ENCODE measurements at regions not wholly inside any gene's neighbourhood (a gene's known extent, or its start where the extent isn't known, plus 50 kb on each side); places are given as distances from the start of the nearest gene placed in this dataset.
"Not testable (repeated sequence)": the region's sequence is repeated elsewhere in the genome, so short reads cannot be mapped to it uniquely, and the experiment has no call there.

DNA sequence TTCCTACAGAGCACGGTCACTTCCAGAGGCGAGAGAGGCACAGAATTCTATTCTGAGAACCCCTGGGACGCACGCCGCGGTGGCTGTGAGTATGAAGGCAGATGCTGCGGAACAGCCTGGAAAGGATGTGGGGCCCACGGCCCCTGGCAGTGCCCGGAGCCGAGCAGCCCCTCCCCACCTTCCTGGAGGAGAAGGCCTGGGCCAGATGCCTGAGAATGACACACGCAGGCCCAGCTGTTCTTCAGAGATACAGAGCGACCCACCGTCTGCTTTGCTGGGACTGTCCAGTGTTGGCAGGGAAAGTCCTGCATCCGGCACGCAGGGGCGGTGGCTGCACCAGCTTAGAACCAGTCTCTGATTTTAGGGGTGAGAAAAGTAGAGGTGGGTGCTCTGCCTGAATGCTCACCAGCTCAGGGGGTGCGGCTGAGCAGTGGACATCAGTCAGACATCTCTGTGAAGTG is 116.7 kb upstream of the LPCAT1 start:
- no peak overlapping the region for H3K4me3 ChIP-seq (ENCODE audit: low read length)
- TF ChIP-seq ZNF274 (IDR thresholded peaks at IDR 0.05; ENCODE audit: low read depth, low read length): no peak

DNA sequence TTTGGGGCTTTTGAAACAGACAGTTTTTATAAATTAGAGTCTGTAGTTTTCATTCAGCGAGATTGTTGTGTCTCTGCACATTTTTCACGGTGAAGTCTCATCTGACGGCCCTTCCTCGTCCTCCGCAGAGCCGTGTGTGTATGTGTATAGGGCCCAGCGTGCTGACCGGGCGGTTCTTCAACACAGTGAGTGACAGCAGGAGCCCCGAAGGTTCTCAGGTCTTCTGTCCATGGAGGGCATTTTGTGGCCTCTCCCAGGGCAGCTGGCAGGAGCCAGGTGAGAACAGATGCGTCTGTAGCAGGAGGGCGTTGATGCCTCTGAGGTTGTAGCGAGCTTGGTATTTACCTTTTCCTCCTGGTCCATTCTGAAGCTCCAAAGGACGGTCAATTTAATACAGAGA is 116.0 kb upstream of the LPCAT1 start:
- no peak overlapping the region for H3K4me3 ChIP-seq (ENCODE audit: low read length)
- TF ChIP-seq ZNF274 (IDR thresholded peaks at IDR 0.05; ENCODE audit: low read depth, low read length): no peak

DNA sequence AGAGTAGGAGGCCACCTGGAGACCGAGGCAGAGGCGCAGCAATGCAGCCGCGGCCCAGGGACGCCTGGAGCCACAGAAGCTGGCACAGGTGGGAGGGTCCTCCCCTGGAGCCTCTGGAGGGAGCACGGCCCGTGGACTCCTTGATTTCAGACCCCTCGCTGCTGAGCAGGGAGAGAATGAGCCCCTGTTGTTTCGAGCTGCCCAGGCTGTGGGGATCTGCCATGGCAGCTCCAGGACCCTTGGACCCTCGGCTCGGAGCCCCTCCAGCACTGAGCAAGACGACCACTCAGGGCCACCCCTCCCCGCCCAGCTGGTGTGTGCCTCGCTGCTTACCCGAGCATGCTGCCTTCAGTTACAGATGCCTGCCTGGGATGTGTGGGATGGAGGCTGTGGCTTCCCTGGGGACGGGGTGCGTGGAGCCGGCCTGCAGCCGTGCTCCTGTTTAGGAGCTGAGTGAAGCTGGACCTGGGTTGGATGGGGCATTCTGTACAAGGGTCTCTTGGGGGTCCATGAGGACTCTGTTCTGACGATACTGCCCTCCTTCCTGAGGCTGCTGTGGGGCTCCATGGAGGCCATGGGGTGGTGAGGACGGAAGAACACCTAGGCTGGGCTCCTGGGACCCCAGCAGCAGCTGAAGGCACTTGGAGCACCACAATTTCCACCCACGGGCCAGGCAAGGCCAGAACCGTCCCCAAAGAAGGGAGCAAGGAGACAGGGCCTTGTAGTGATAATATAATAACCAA is 115.1 kb upstream of the LPCAT1 start:
- H3K4me3 ChIP-seq (ENCODE audit: low read length): no peak overlapping the region
- TF ChIP-seq ZNF274 (IDR thresholded peaks at IDR 0.05; ENCODE audit: low read depth, low read length): no peak

DNA sequence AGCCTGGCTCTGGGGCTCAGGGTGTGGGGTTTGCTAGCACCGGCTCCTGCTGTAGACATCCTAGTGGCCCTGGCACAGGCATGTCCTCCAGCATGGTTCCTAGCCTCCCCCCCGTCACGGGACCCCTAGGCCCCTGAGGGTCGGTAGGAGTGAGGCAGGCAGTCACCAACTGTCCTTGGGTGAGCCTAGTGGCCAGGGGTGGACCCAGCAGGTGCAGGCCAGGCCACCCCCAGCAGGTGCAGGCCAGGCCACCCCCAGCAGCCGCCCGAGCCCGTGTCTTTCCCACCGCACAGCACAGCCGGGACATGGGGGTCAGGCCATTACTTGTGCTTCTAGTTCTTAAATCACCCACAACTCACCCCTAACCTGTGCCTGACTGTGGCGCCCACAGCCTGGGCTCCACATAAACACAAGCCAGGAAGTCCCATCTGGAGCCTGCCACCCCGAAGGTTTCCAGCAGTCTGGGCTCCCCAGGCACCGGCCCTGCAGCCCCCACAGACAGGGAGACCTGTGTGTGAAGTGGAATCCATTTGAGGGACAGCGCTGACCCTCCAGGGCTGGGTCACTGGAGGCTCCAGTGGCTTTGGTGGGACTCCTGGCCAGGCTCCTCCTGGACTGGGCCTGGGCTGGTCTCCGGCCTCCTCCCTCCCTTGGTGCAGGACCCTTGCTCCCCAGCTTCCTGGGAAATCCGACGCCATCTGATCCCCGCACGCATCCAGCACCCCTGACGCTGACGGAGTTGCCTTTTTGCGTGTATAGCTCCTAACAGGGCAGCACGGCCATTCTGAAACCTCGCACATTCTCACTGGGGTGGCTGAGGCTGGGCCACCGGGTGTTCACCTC is 114.1 kb upstream of the LPCAT1 start:
- no peak overlapping the region for H3K4me3 ChIP-seq (ENCODE audit: low read length)
- TF ChIP-seq ZNF274 (IDR thresholded peaks at IDR 0.05; ENCODE audit: low read depth, low read length): no peak

DNA sequence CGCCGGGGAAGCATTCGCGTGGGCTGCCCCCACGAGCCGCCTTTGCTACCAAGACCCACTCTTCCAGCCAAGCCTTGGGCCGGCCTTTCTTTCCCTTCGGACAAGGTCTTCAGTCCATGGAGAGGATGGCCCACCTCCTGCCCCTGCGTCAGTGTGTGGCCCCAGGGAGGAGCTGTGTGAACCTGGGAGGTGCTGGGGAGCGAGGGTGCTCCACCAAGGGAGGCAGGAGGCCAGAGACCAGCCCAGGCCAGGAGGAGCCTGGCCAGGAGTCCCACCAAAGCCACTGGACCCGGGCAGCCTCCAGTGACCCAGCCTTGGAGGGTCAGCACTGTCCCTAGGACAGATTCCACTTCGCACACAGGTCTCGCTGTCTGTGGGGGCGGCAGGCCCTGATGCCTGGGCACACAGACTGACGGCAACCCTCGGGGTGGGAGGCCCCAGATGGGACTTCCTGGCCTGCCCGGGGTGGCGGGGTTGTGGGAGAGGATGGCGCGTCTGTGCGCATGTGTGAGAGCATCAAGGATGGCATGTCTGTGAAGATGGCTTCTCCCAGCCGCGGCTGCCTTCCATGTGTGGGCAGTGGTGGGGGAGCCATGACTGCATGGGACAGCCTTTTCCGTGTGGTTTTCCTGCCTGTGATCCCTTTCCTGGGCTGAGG is 113.3 kb upstream of the LPCAT1 start:
- H3K4me3 ChIP-seq (ENCODE audit: low read length): no peak overlapping the region
- TF ChIP-seq ZNF274 (IDR thresholded peaks at IDR 0.05; ENCODE audit: low read depth, low read length): no peak

DNA sequence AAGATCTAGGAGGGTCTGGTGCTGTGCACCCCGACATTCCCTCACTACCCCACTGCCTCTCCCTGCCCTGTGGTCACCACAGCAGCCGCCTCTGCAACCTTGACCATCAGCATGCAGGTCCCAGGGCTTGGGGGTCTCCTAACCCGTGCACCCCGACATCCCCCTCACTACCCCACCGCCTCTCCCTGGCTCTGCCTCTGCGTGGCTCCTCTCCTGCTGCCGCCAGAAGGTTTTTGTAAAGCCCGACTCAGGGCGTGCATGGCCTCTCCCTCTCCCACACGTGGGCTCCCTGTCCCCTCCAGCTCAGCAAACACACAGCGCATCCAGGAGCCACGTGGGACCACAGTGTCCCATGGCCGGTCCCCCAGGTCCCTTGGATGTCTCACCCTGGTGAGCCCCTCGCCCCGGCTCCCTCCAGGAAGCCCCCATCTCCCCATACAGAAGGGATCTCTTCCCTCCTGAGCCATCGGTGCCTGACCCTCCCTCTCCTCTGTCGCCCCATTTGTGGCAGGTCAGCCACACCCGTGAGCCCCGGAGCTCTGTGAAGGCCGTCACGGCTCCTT is 112.5 kb upstream of the LPCAT1 start:
- H3K4me3 ChIP-seq (ENCODE audit: low read length): not testable (repeated sequence)

DNA sequence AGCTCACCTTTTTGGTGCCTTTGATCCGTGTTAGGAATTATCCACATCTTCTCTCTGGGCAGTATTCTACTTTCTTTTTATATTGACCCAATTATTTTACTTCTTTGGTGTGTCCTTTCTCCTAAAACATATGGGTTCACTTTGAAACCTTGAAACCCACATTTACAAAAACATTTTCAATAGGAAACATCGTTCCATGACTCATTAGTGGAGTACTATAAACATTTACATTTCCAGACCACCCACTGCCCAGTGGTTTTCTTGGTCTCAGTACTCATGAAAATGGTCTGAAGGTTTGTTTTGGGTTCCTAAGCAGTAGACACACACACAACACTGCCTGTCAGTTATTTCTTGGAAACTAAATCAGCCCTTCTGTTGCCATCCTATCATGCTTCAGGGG is 111.7 kb upstream of the LPCAT1 start:
- H3K4me3 ChIP-seq (ENCODE audit: low read length): not testable (repeated sequence)

DNA sequence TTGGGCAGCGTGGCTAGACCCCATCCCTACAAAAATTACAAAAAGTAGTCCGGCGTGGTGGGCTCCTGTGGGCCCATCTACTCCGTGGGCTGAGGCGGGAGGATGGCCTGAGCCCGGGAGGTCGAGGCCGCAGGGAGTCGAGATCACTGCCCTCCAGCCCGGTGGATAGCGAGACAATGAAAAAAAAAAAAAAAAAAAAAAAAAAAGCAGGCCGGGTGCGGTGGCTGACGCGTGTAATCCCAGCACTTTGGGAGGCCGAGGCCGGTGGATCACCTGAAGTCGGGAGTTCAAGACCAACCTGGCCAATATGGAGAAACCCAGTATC is 110.5 kb upstream of the LPCAT1 start:
- no peak for TF ChIP-seq ZNF274 (IDR thresholded peaks at IDR 0.05; ENCODE audit: low read depth, low read length)
- H3K4me3 ChIP-seq (ENCODE audit: low read length): peak overlapping the region; percentile 85

DNA sequence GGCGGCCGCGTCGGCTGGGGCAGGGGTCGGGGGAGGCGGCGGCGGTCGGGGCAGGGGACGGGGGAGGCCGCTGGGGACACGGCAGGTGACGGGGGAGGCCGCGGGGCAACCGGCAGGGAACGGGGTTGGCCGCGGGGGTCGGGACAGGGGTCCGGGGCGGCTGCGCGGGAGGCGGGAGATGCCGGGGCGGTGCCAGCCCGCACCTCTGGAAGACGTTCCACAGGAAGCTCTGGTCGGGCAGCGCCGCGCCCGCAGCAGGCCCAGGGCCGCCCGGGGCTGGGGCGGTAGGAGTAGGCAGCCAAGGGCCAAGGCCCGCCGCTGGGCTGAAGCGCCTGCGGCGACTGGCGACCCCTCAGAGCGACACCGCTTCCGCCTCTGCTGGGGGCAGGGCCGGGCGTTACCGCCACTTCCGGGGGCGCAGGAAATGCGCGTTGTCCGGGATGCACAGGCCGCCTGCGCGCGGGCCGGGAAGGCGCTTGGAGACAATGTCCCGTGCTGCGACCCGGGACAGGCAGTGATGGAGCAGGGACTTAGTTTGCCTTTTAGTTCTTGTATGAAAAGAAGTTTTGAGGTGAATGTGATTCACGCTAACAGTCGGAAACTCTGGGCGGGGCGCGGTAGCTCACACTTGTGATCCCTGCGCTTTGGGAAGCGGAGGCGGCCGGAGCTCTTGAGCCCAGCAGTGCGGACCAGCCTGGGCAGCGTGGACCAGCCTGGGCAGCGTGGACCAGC is 110.0 kb upstream of the LPCAT1 start:
- no peak for TF ChIP-seq ZNF274 (IDR thresholded peaks at IDR 0.05; ENCODE audit: low read depth, low read length)
- peak overlapping the region; percentile 85 for H3K4me3 ChIP-seq (ENCODE audit: low read length)

DNA sequence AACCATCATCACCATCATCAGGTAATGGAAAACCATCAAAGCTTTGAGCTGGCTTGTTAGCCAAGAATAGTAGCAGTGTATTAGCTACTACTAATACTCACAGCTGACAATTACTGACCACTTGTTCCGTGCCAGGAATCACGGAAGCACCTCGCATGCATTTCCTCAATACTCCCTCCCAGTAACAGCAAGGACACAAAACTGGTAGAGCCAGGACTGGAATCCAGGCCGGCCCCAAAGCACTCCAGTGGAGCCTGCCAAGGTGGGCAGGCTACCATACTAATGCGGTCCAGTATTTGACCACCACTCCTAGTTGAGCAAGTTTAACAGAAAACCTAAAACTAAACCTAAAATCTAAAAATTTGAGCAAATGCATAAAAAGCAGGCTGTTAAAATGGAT is 107.2 kb upstream of the LPCAT1 start:
- H3K4me3 ChIP-seq (ENCODE audit: low read length): not testable (repeated sequence)

DNA sequence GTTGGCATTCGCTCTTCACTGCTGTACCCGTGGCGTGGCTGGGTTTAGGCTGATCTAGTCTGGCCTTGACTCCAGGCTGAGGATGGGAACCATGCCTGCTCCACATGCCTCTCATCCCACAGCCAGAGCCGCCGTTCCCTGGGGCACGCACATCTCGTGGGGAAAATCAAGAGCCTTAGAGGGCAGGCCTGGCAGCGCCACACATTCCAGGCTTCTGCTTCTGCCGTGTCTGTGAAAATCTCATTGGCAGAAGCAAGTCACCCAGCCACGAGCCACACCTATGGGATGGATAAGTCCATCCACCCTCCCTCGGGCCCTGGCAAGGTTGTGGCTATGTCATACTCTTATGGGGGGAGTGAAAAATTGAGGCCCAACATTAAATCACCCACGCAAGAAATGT is 102.6 kb upstream of the LPCAT1 start:
- H3K4me3 ChIP-seq (ENCODE audit: low read length): not testable (repeated sequence)

DNA sequence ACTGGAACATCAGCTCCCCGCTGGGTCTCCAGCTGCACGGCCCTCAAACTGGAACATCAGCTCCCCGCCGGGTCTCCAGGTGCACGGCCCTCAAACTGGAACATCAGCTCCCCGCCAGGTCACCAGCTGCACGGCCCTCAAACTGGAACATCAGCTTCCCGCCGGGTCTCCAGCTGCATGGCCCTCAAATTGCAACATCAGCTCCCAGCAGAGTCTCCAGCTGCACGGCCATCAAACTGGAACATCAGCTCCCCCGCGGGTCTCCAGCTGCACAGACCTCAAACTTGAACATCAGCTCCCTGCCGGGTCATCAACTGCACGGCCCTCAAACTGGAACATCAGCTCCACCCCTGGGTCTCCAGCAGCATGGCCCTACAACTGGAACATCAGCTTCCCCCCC is 95.8 kb upstream of the LPCAT1 start:
- H3K4me3 ChIP-seq (ENCODE audit: low read length): not testable (repeated sequence)

DNA sequence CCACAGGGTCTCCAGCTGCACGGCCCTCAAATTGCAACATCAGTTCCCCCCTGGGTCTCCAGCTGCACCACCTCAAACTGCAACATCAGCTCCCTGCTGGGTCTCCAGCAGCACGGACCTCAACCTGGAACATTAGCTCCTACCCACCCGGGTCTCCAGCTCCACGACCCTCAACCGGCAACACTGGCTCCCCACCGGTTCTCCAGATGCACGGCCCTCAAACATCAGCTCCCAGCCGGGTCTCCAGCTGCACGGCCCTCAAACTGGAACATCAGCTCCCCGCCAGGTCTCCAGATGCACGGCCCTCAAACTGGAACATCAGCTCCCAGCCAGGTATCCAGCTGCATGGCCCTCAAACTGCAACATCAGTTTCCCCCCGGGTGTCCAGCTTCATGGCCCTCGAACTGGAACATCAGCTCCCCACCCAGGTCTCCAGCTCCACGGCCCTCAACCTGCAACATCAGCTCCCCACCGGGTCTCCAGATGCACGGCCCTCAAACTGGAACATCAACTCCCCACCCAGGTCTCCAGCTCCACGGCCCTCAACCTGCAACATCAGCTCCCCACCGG is 94.6 kb upstream of the LPCAT1 start:
- not testable (repeated sequence) for H3K4me3 ChIP-seq (ENCODE audit: low read length)

DNA sequence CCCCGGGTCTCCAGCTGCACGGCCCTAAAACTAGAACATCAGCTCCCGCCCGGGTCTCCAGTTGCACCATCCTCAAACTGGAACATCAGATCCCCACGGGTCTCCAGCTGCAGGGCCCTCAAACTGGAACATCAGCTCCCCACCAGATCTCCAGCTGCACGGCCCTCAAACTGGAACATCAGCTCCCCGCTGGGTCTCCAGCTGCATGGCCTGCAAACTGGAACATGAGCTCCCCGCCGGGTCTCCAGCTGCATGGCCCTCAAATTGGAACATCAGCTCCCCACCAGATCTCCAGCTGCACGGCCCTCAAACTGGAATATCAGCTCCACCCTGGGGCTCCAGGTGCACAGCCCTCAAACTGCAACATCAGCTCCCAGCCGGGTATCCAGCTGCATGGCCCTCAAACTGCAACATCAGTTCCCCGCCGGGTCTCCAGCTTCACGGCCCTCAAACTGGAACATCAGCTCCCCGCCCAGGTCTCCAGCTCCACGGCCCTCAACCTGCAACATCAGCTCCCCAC is 93.5 kb upstream of the LPCAT1 start:
- not testable (repeated sequence) for H3K4me3 ChIP-seq (ENCODE audit: low read length)

DNA sequence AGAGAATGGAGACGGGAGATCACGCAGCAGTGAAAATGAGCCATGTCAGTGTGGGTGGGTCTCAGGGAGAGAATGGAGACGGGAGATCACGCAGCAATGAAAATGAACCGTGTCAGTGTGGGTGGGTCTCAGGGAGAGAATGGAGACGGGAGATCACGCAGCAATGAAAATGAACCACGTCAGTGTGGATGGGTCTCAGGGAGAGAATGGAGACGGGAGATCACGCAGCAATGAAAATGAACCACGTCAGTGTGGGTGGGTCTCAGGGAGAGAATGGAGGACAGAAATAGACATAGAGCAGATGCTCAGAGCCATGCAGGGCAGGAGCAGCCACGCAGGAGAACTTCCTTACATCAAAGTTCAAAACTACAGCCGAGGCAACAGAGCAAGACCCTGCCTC is 89.8 kb upstream of the LPCAT1 start:
- not testable (repeated sequence) for H3K4me3 ChIP-seq (ENCODE audit: low read length)

DNA sequence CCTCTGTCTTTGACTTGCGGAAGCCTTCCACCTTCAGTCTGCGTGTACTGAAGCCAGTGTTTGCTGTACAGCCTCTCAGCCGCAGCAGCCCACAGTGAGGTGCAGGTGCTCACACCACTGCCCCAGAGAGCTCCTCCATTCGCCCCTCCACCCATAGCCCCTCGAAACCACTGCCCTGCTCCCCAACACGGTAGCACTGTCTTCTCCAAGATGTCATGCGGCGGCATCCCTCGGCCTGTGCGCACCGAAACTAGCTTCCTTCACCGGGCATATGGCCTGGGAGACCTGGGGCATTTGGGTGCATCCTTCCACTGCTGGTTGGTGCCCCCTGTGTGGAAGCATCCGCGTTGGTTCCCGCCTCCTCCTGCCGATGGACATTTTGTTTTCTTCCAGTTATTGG is 86.8 kb upstream of the LPCAT1 start:
- not testable (repeated sequence) for H3K4me3 ChIP-seq (ENCODE audit: low read length)

DNA sequence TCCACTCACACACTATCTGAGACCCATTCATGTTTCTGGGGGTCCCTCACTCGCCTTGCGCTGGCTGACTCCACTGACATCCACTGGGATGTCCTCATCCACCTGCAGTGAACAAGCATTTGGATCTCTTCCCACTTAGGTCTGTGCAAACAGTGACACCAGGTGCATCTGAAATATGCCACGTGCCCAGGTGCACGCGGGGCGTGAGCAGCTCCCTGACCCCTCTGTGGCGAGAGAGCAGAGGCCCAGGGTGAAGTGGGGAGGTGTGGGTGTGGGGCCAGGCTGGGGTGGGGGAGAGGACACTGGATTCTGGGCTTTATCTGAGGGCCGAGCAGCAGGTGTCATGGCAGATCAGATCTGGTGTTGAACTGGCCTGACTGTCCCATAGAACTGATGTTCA is 85.4 kb upstream of the LPCAT1 start:
- H3K4me3 ChIP-seq (ENCODE audit: low read length): not testable (repeated sequence)

DNA sequence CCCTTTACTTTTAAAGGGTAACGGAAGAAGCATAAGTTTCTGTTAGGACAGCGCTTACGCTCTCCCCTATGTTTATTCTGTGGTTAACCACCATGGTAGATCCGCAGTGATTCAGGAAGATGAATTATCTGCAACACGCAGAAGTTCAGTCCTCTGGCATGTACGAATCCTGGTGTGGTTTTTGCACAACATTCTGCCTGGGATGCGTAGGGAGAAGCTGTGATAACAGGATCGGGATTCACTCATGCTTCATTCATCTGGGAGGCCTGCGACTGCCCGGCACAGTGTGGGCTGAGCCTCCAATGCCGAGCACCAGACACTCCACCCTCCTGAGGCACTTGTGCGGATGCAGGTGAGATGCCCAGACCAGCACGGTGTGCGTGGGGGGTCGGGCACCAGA is 84.6 kb upstream of the LPCAT1 start:
- not testable (repeated sequence) for H3K4me3 ChIP-seq (ENCODE audit: low read length)

DNA sequence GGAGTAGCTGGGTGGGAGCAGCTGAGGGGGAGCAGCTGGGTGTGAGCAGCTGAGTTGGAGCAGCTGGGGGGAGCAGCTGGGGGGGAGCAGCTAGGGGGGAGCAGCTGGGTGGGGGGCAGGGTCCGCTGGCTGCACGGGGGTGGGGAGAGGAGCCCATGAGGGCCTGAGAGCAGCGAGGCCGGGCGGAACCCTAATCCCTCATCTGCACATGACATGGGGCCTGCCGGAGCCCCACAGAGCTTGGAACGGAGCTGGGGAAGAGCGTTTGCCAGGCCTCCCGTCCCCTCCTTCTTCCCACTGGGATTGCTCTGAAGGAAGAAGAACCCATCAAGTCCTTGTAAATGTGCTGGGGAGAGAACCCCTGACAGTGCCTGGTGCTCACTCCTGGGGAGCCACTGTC is 83.2 kb upstream of the LPCAT1 start:
- H3K4me3 ChIP-seq (ENCODE audit: low read length): not testable (repeated sequence)

DNA sequence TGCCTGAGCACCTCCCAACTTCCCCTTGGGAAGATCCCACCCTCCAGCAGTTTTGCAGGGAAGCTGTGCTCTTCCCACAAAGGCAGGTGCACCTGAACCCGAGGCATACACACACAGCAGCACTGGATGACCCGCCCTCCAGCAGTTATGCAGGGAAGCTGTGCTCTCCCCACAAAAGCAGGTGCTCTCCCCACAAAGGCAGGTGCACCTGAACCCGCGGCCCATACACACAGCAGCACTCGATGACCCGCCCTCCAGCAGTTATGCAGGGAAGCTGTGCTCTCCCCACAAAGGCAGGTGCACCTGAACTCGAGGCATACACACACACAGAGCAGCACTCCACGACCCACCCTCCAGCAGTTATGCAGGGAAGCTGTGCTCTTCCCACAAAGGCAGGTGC is 80.2 kb upstream of the LPCAT1 start:
- H3K4me3 ChIP-seq (ENCODE audit: low read length): not testable (repeated sequence)

Data from GM08714 (cell line).